Smooth muscle cell (in vitro differentiated cells): ENCODE measurements at regions not wholly inside any gene's neighbourhood (a gene's known extent, or its start where the extent isn't known, plus 50 kb on each side); places are given as distances from the start of the nearest gene placed in this dataset.

Experiments
- DNase-seq: peaks from one replicate; lab custom pipeline; 2025; ENCODE audit not compliant: unreplicated experiment; lab: John Stamatoyannopoulos, UW
- H2AFZ ChIP-seq: fragments of 200-600 bp; sonication (generic); 2 replicates; pipeline ENCODE4 v1.6.0; 2016; ENCODE audit warnings: antibody characterized with exemption, low read depth, mild to moderate bottlenecking
- H3F3A ChIP-seq: fragments of 200-600 bp; sonication (generic); 2 replicates; pipeline ENCODE4 v1.6.0; 2017; ENCODE audit warnings: antibody characterized with exemption, low read depth
- H3K27ac ChIP-seq: fragments of 200-600 bp; sonication (generic); 2 replicates; pipeline ENCODE4 v1.5.1; 2016; ENCODE audit warnings: low read depth, mild to moderate bottlenecking
- H3K27me3 ChIP-seq: fragments of 200-600 bp; sonication (generic); 2 replicates; pipeline ENCODE4 v1.6.1; 2016; ENCODE audit warnings: low read depth, mild to moderate bottlenecking
- H3K36me3 ChIP-seq: fragments of 200-600 bp; sonication (generic); 2 replicates; pipeline ENCODE4 v1.5.1; 2016; ENCODE audit warnings: low read depth
- H3K4me1 ChIP-seq: fragments of 200-600 bp; sonication (generic); 2 replicates; pipeline ENCODE4 v1.5.1; 2016; ENCODE audit warnings: low read depth
- H3K4me2 ChIP-seq: fragments of 200-600 bp; sonication (generic); 2 replicates; pipeline ENCODE4 v1.6.0; 2016; ENCODE audit warnings: mild to moderate bottlenecking
- H3K4me3 ChIP-seq: fragments of 200-600 bp; sonication (generic); 2 replicates; pipeline ENCODE4 v1.5.1; 2016; ENCODE audit warnings: mild to moderate bottlenecking
- H3K79me2 ChIP-seq: fragments of 200-600 bp; sonication (generic); 2 replicates; pipeline ENCODE4 v1.6.0; 2016; ENCODE audit warnings: low read depth, mild to moderate bottlenecking
- H3K9ac ChIP-seq: fragments of 200-600 bp; sonication (generic); 2 replicates; pipeline ENCODE4 v1.6.0; 2016; ENCODE audit warnings: low read depth
- H3K9me3 ChIP-seq: fragments of 200-600 bp; sonication (generic); replicated peaks from 2 replicates; pipeline ENCODE4 v1.5.1; 2016; ENCODE audit warnings: low read depth
- H4K20me1 ChIP-seq: fragments of 200-600 bp; sonication (generic); 2 replicates; pipeline ENCODE4 v1.6.0; 2016; ENCODE audit warnings: low read depth
- CTCF ChIP-seq: fragments of 200-600 bp; sonication (generic); IDR thresholded peaks from 2 replicates; pipeline ENCODE4 v1.5.1; 2017; ENCODE audit warnings: borderline replicate concordance, mild to moderate bottlenecking, antibody characterized with exemption; ENCODE audit not compliant: insufficient read depth, poor library complexity, severe bottlenecking
- WGBS: methylation state at CpG from one replicate; pipeline ENCODE4 v1.1.7; 2016; ENCODE audit warnings: low lambda C conversion rate; 5-methylcytosine and 5-hydroxymethylcytosine counted together

GRCh38 chr20:39253051-39253755, 291.1 kb downstream of the DHX35 start:
- no peak overlapping the region for H3K9ac ChIP-seq
- H4K20me1 ChIP-seq: no peaks in the 10 kb centered on the region
- no peaks in the 10 kb centered on the region for H3K9me3 ChIP-seq
- H3K27me3 ChIP-seq: no peaks in the 10 kb centered on the region
- no peaks in the 10 kb centered on the region for H3K36me3 ChIP-seq
- no peak overlapping the region for H3K4me2 ChIP-seq
- no peak for DNase-seq
- WGBS: 82% methylated on average over 9 of the region's 9 CpGs
- no peak overlapping the region for H3K4me3 ChIP-seq
- no peaks in the 10 kb centered on the region for H3F3A ChIP-seq
- no peak overlapping the region for H3K27ac ChIP-seq
- TF ChIP-seq CTCF: no peak
- H3K79me2 ChIP-seq: no peaks in the 10 kb centered on the region
- no peaks in the 10 kb centered on the region for H3K4me1 ChIP-seq
- no peak overlapping the region for H2AFZ ChIP-seq

GRCh38 chr20:39252035-39252434, 289.9 kb downstream of the DHX35 start:
- no peaks in the 10 kb centered on the region for H3F3A ChIP-seq
- H3K4me3 ChIP-seq: no peak overlapping the region
- DNase-seq: no peak
- H4K20me1 ChIP-seq: no peaks in the 10 kb centered on the region
- no peaks in the 10 kb centered on the region for H3K4me1 ChIP-seq
- no peaks in the 10 kb centered on the region for H3K9me3 ChIP-seq
- no peak overlapping the region for H3K4me2 ChIP-seq
- no peak for TF ChIP-seq CTCF
- H3K27me3 ChIP-seq: no peaks in the 10 kb centered on the region
- WGBS: 93% methylated on average over 6 of the region's 6 CpGs
- no peaks in the 10 kb centered on the region for H3K36me3 ChIP-seq
- no peak overlapping the region for H2AFZ ChIP-seq
- no peaks in the 10 kb centered on the region for H3K79me2 ChIP-seq
- H3K9ac ChIP-seq: no peak overlapping the region
- no peak overlapping the region for H3K27ac ChIP-seq

GRCh38 chr20:39249798-39250197, 287.7 kb downstream of the DHX35 start:
- H3K9me3 ChIP-seq: no peaks in the 10 kb centered on the region
- no peaks in the 10 kb centered on the region for H3K27me3 ChIP-seq
- no peaks in the 10 kb centered on the region for H3K79me2 ChIP-seq
- 84% methylated on average over 4 of the region's 4 CpGs for WGBS
- no peaks in the 10 kb centered on the region for H3K4me1 ChIP-seq
- no peak for TF ChIP-seq CTCF
- no peaks in the 10 kb centered on the region for H4K20me1 ChIP-seq
- DNase-seq: no peak
- H3K4me2 ChIP-seq: no peak overlapping the region
- no peak overlapping the region for H3K27ac ChIP-seq
- H3K4me3 ChIP-seq: no peak overlapping the region
- no peak overlapping the region for H2AFZ ChIP-seq
- H3K36me3 ChIP-seq: no peaks in the 10 kb centered on the region
- H3K9ac ChIP-seq: no peak overlapping the region
- no peaks in the 10 kb centered on the region for H3F3A ChIP-seq

GRCh38 chr20:39248862-39249485, 286.8 kb downstream of the DHX35 start:
- H3K9ac ChIP-seq: no peak overlapping the region
- TF ChIP-seq CTCF: no peak
- no peaks in the 10 kb centered on the region for H3K79me2 ChIP-seq
- no peaks in the 10 kb centered on the region for H3K27me3 ChIP-seq
- no peak for DNase-seq
- H3K4me3 ChIP-seq: no peak overlapping the region
- H3K36me3 ChIP-seq: no peaks in the 10 kb centered on the region
- H2AFZ ChIP-seq: no peak overlapping the region
- no peak overlapping the region for H3K4me2 ChIP-seq
- no peaks in the 10 kb centered on the region for H3K9me3 ChIP-seq
- no peak overlapping the region for H3K27ac ChIP-seq
- no peaks in the 10 kb centered on the region for H4K20me1 ChIP-seq
- H3K4me1 ChIP-seq: no peaks in the 10 kb centered on the region
- no peaks in the 10 kb centered on the region for H3F3A ChIP-seq
